ENCODE measurements at regions not wholly inside any gene's neighbourhood (a gene's known extent, or its start where the extent isn't known, plus 50 kb on each side); places are given as distances from the start of the nearest gene placed in this dataset.

GRCh38 chr7:46145412-46145811, 224.3 kb upstream of the IGFBP3 start (continued):
- TF ChIP-seq, protein P1, sequence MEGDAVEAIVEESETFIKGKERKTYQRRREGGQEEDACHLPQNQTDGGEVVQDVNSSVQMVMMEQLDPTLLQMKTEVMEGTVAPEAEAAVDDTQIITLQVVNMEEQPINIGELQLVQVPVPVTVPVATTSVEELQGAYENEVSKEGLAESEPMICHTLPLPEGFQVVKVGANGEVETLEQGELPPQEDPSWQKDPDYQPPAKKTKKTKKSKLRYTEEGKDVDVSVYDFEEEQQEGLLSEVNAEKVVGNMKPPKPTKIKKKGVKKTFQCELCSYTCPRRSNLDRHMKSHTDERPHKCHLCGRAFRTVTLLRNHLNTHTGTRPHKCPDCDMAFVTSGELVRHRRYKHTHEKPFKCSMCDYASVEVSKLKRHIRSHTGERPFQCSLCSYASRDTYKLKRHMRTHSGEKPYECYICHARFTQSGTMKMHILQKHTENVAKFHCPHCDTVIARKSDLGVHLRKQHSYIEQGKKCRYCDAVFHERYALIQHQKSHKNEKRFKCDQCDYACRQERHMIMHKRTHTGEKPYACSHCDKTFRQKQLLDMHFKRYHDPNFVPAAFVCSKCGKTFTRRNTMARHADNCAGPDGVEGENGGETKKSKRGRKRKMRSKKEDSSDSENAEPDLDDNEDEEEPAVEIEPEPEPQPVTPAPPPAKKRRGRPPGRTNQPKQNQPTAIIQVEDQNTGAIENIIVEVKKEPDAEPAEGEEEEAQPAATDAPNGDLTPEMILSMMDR (conservative IDR thresholded peaks at IDR 0.05; ENCODE audit: low read depth in 2 of 2): no peak
- TF ChIP-seq EZH2 (IDR thresholded peaks at IDR 0.05; ENCODE audit: low read depth, unreplicated experiment) (no peak), POLR2AphosphoS5 (IDR thresholded peaks at IDR 0.05; ENCODE audit: low read depth) (no peak), CREB1 (CRISPR knock-in tag; IDR thresholded peaks at IDR 0.05; ENCODE audit: low read depth) (no peak; the same call in 1 of the 2 replicates), ZNF462 (CRISPR knock-in tag; IDR thresholded peaks at IDR 0.05) (peak; percentile 96), JUNB (IDR thresholded peaks at IDR 0.05; ENCODE audit: unreplicated experiment) (no peak)
